ENCODE measurements at regions not wholly inside any gene's neighbourhood (a gene's known extent, or its start where the extent isn't known, plus 50 kb on each side); places are given as distances from the start of the nearest gene placed in this dataset.

DNA sequence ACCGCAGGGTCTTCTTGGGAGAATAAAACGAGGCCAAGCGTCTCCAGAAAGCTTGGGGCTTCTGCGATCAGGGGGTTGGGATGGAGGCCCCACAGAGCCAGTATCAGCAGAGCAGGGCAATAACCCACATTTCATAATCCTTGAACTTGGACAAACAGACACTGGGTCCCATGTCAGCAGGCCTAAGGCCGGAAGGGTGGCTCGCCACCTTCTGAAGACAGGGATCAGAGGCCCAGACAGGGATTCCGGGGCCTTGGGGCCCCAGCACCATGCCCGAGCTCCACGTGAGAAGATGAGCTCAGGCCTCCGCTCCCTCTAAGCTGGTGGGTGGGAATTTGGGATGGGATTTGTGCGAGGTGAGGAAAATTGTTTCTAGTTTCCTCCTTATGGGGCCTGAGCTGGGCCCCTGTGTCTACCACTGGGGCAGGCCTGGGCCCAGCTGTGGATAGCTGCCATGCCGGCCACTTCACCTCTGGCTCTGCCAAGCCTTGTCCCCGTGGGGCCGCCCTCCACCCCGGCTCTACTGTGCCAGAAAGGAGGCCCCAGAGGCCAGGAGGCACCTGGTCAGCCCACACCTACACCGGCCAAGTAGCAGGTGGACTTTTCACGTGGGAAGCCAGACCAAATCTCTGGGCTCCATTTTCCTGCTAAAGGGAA, 67.2 kb upstream of the DLK1 start:
- TF ChIP-seq, protein P1, sequence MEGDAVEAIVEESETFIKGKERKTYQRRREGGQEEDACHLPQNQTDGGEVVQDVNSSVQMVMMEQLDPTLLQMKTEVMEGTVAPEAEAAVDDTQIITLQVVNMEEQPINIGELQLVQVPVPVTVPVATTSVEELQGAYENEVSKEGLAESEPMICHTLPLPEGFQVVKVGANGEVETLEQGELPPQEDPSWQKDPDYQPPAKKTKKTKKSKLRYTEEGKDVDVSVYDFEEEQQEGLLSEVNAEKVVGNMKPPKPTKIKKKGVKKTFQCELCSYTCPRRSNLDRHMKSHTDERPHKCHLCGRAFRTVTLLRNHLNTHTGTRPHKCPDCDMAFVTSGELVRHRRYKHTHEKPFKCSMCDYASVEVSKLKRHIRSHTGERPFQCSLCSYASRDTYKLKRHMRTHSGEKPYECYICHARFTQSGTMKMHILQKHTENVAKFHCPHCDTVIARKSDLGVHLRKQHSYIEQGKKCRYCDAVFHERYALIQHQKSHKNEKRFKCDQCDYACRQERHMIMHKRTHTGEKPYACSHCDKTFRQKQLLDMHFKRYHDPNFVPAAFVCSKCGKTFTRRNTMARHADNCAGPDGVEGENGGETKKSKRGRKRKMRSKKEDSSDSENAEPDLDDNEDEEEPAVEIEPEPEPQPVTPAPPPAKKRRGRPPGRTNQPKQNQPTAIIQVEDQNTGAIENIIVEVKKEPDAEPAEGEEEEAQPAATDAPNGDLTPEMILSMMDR (IDR thresholded peaks at IDR 0.05; ENCODE audit: low read length): no peak
- no peak for TF ChIP-seq EZH2 (IDR thresholded peaks at IDR 0.05; ENCODE audit: borderline replicate concordance, low read length)
